PC-3 (cell line): ENCODE measurements at regions not wholly inside any gene's neighbourhood (a gene's known extent, or its start where the extent isn't known, plus 50 kb on each side); places are given as distances from the start of the nearest gene placed in this dataset.
A peak's percentile ranks its signal among the peaks of the same experiment; 100 is the strongest.

Experiments used
- ATAC-seq: fragments of 200-7000 bp; cut with Tn5 transposase; 2 replicates; pipeline ENCODE4 v1.9.1; 2020; ENCODE audit warnings: mild to moderate bottlenecking, moderate library complexity
- BruUV-seq: library from RNA; stranded (reverse); fragments of 400-500 nt; replicated peaks from 2 replicates; lab custom pipeline; 2021; lab: Mats Ljungman, UMichigan
- CTCF ChIA-PET: fragments of 300-600 bp; sonication (Branson Sonifier 250); formaldehyde crosslinking; loops from one replicate; lab custom pipeline; 2022; ENCODE audit warnings: antibody characterized with exemption; lab: Charles Lee
- POLR2A ChIA-PET: fragments of 300-600 bp; sonication (Branson Sonifier 250); formaldehyde crosslinking; loops from one replicate; lab custom pipeline; 2022; ENCODE audit warnings: antibody characterized with exemption; ENCODE audit not compliant: unreplicated experiment; lab: Charles Lee
- DNase-seq: peaks from one replicate; pipeline ENCODE4 v3.0.0-alpha.2; 2015
- H2AFZ ChIP-seq: fragments of 300-600 bp; sonication (generic); 2 replicates; pipeline ENCODE4 v1.6.0; 2016; ENCODE audit warnings: antibody characterized with exemption, low read length
- H3F3A ChIP-seq: fragments of 300-600 bp; sonication (generic); one replicate; pipeline ENCODE4 v1.6.0; 2017; ENCODE audit warnings: antibody characterized with exemption, low read length, control low read depth, mild to moderate bottlenecking; ENCODE audit not compliant: unreplicated experiment
- H3K27ac ChIP-seq: fragments of 300-600 bp; sonication (generic); 2 replicates; pipeline ENCODE4 v1.5.1; 2016; ENCODE audit warnings: mild to moderate bottlenecking, low read length
- H3K27me3 ChIP-seq: fragments of 300-600 bp; sonication (generic); 2 replicates; pipeline ENCODE4 v1.6.1; 2016; ENCODE audit warnings: low read length, mixed read lengths
- H3K36me3 ChIP-seq: fragments of 300-600 bp; sonication (generic); 2 replicates; pipeline ENCODE4 v1.6.1; 2016; ENCODE audit warnings: low read depth, mixed run types, low read length, mixed read lengths
- H3K4me1 ChIP-seq: fragments of 300-600 bp; sonication (generic); 2 replicates; pipeline ENCODE4 v1.5.1; 2016; ENCODE audit warnings: low read length; ENCODE audit not compliant: insufficient read depth
- H3K4me2 ChIP-seq: fragments of 300-600 bp; sonication (generic); 2 replicates; pipeline ENCODE4 v1.6.0; 2016; ENCODE audit warnings: low read length
- H3K4me3 ChIP-seq: fragments of 300-600 bp; sonication (generic); 2 replicates; pipeline ENCODE4 v1.5.1; 2016; ENCODE audit warnings: mild to moderate bottlenecking, low read length, mixed read lengths
- H3K79me2 ChIP-seq: fragments of 300-600 bp; sonication (generic); 2 replicates; pipeline ENCODE4 v1.6.1; 2017; ENCODE audit warnings: low read length, mixed read lengths
- H3K9ac ChIP-seq: fragments of 300-600 bp; sonication (generic); 2 replicates; pipeline ENCODE4 v1.6.0; 2016; ENCODE audit warnings: mild to moderate bottlenecking, low read length
- H3K9me2 ChIP-seq: fragments of 300-600 bp; sonication (generic); replicated peaks from 2 replicates; pipeline ENCODE4 v1.6.1; 2016; ENCODE audit warnings: mixed run types, low read length, mixed read lengths
- H3K9me3 ChIP-seq: fragments of 300-600 bp; sonication (generic); 2 replicates; pipeline ENCODE4 v1.6.1; 2016; ENCODE audit warnings: low read length, mixed read lengths
- H4K20me1 ChIP-seq: fragments of 300-600 bp; sonication (generic); 2 replicates; pipeline ENCODE4 v1.6.1; 2016; ENCODE audit warnings: low read length, mixed read lengths
- EZH2 ChIP-seq: fragments of 300-600 bp; sonication (generic); IDR thresholded peaks from one replicate; pipeline ENCODE4 v1.6.1; 2017; ENCODE audit warnings: antibody characterized with exemption, mild to moderate bottlenecking, low read length; ENCODE audit not compliant: unreplicated experiment
- EZH2phosphoT487 ChIP-seq: fragments of 300-600 bp; sonication (generic); IDR thresholded peaks from 2 replicates; pipeline ENCODE4 v1.6.1; 2018; ENCODE audit warnings: mild to moderate bottlenecking, antibody characterized with exemption, low read length, borderline replicate concordance
- intact Hi-C: fragments of 100-400 bp; cut with micrococcal nuclease; formaldehyde crosslinking; loops from 2 replicates; pipeline ENCODE4 v1.9.0; 2023
- TF ChIP-seq, protein P1 (sequence below): fragments of 300-600 bp; sonication (generic); conservative IDR thresholded peaks from 2 replicates; pipeline ENCODE4 v1.5.1; 2017; ENCODE audit warnings: antibody characterized with exemption, low read depth, mild to moderate bottlenecking, low read length

DNA sequence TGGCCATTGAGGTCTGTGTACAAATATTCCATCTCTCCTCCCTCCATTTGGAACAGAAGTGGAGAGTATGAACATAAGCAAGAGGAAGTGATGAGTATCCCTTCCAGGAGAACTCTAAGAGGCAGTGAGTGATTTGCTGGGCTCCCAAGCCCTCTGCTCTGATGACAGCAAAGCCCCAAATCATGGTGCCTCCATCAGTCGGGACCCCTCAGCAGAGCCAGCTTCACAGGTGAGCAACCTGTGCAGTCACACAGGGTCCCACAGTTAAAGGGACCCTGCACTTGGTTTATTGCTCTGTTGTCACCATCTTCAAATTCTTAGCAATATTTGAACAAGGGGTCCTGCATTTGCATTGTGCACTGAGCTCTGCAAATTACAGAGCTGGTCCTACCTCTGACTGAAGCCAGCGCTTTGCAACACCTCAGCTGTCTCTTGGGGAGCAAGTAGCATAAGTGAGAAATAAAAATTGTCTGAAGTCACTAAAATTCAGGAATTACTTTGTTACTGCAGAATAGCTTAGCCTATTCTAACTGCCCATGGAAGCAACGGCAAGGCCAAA, 466.4 kb downstream of the MN1 start:
- Histone ChIP-seq H3K9me2 (no peaks in the 10 kb centered on the region), H3K27me3 (no peaks in the 10 kb centered on the region; the same call in 1 of the 2 replicates), H3K27ac (no peak overlapping the region), H3K4me3 (no peak overlapping the region), H3K4me1 (no peaks in the 10 kb centered on the region), H3K9ac (no peak overlapping the region), H3K79me2 (no peaks in the 10 kb centered on the region), H2AFZ (no peak overlapping the region), H3K36me3 (no peaks in the 10 kb centered on the region), H3K4me2 (no peak overlapping the region), H3K9me3 (no peaks in the 10 kb centered on the region), H3F3A (no peaks in the 10 kb centered on the region), H4K20me1 (no peaks in the 10 kb centered on the region)
- intact Hi-C loops, result no loop called here
- ChIA-PET POLR2A (no interaction called here), CTCF (no interaction called here)
- ATAC-seq (no peak), DNase-seq (no peak)
- TF ChIP-seq, protein P1, sequence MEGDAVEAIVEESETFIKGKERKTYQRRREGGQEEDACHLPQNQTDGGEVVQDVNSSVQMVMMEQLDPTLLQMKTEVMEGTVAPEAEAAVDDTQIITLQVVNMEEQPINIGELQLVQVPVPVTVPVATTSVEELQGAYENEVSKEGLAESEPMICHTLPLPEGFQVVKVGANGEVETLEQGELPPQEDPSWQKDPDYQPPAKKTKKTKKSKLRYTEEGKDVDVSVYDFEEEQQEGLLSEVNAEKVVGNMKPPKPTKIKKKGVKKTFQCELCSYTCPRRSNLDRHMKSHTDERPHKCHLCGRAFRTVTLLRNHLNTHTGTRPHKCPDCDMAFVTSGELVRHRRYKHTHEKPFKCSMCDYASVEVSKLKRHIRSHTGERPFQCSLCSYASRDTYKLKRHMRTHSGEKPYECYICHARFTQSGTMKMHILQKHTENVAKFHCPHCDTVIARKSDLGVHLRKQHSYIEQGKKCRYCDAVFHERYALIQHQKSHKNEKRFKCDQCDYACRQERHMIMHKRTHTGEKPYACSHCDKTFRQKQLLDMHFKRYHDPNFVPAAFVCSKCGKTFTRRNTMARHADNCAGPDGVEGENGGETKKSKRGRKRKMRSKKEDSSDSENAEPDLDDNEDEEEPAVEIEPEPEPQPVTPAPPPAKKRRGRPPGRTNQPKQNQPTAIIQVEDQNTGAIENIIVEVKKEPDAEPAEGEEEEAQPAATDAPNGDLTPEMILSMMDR, result no peak
- no peak for TF ChIP-seq EZH2phosphoT487
- no peak for TF ChIP-seq EZH2
- no TSS peak for BruUV-seq

DNA sequence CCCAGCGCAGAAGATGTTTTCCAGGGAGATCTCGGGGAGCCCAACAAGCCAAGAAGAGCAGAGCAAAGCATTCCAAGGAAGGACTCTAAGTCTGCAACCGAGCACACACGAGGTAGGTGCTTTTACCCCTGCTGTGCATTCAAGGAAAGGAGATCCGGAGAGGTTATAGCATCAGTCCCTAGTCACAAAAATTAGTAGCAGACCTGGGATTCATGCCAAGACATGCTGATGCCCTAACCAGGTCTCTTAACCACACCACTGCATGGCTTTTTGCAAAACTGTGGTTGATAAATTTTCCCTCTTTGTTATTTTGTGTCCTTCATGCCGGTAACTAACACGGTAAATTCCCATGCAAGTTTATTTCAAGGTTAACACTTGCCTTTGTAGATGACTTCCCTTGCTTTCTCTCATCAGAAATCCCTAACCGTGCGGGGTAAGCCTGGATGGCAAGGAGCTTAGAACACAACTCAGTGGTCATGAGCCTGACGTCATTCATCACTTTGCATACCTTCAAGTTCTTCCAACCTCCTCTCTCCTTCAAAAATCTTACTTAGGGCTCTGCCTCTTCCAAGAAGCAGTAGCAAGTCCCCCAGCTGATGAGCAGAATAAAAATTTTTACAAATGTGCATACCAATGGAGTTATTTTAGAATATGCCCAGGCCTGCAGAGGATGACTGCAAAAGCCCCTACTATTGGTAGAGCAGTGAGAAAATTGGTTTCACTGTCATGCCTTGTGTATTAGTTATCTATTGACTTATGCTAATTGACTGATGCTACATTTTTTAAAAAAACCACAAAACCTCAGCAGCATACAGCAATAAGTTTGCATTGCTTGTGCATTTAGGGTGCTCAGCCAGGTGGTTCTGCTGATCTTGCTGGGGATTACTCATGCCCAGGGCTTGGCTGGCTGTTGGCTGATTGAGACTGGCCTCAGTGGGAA, 465.1 kb downstream of the MN1 start:
- CTCF ChIA-PET, result no interaction called here
- Histone ChIP-seq H3K4me1 (no peaks in the 10 kb centered on the region), H3K9ac (no peak overlapping the region), H3K79me2 (no peaks in the 10 kb centered on the region), H3K4me2 (no peak overlapping the region), H3K27ac (no peak overlapping the region), H3K9me3 (no peaks in the 10 kb centered on the region), H2AFZ (no peak overlapping the region), H3K27me3 (no peaks in the 10 kb centered on the region), H3F3A (no peaks in the 10 kb centered on the region), H4K20me1 (no peaks in the 10 kb centered on the region), H3K9me2 (no peaks in the 10 kb centered on the region), H3K4me3 (no peak overlapping the region), H3K36me3 (no peaks in the 10 kb centered on the region)
- no peak for ATAC-seq
- POLR2A ChIA-PET, result no interaction called here
- TF ChIP-seq, protein P1, result no peak
- TF ChIP-seq EZH2phosphoT487 (no peak), EZH2 (no peak)
- DNase-seq, result peak; percentile 19
- intact Hi-C loops, result no loop called here
- BruUV-seq, result no TSS peak

DNA sequence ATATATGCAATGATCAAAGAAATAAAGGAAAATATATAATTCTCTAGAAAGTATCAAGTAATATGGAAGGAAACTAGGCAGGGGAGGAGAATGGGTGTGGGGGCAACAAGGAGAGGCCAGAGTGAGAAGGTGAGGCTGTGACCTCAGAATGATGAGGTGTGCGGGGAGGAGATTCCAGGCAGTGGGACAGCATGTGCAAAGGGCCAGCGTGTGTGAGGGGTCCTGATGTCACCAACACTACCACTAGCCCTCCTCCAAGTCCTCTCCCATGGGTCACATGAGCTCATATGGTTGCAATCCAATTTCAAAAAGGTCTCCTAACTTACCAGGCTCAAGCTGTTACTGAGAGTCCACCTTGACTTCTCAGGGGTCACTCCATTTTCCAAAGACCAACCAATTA, 463.9 kb downstream of the MN1 start:
- TF ChIP-seq, protein P1, result no peak
- TF ChIP-seq EZH2 (no peak), EZH2phosphoT487 (no peak)
- Histone ChIP-seq H3K9ac (no peak overlapping the region), H3K27ac (no peak overlapping the region), H3K36me3 (no peaks in the 10 kb centered on the region), H3K4me2 (no peak overlapping the region), H3F3A (no peaks in the 10 kb centered on the region), H2AFZ (no peak overlapping the region), H4K20me1 (no peaks in the 10 kb centered on the region), H3K4me3 (no peak overlapping the region), H3K9me2 (no peaks in the 10 kb centered on the region), H3K4me1 (no peaks in the 10 kb centered on the region), H3K9me3 (no peaks in the 10 kb centered on the region), H3K79me2 (no peaks in the 10 kb centered on the region), H3K27me3 (no peaks in the 10 kb centered on the region)
- intact Hi-C loops, result no loop called here
- CTCF ChIA-PET, result no interaction called here
- DNase-seq, result no peak
- BruUV-seq, result no TSS peak
- ATAC-seq, result no peak
- POLR2A ChIA-PET, result no interaction called here
